Upper lobe of left lung (tissue), 4 donors: ENCODE measurements at regions not wholly inside any gene's neighbourhood (a gene's known extent, or its start where the extent isn't known, plus 50 kb on each side); places are given as distances from the start of the nearest gene placed in this dataset.

ENCODE experiments used
- POLR2AphosphoS5 ChIP-seq, 2 donors: sonication (generic); formaldehyde crosslinking; IDR thresholded peaks; one replicate each; pipeline ENCODE4 v1.5.1; 2017; ENCODE audit warnings: antibody characterized with exemption in 2 of 2
- TF ChIP-seq, protein P1 (sequence below), 6 experiments: fragments of 450-650 bp in 4 of 6; fragments of 200-600 bp in 2 of 6; sonication (generic) in 2 of 6; IDR thresholded peaks; one replicate each; pipeline ENCODE4 v1.5.1; 2016 to 2019; ENCODE audit warnings: antibody characterized with exemption in 6 of 6

- TF ChIP-seq, protein P1, sequence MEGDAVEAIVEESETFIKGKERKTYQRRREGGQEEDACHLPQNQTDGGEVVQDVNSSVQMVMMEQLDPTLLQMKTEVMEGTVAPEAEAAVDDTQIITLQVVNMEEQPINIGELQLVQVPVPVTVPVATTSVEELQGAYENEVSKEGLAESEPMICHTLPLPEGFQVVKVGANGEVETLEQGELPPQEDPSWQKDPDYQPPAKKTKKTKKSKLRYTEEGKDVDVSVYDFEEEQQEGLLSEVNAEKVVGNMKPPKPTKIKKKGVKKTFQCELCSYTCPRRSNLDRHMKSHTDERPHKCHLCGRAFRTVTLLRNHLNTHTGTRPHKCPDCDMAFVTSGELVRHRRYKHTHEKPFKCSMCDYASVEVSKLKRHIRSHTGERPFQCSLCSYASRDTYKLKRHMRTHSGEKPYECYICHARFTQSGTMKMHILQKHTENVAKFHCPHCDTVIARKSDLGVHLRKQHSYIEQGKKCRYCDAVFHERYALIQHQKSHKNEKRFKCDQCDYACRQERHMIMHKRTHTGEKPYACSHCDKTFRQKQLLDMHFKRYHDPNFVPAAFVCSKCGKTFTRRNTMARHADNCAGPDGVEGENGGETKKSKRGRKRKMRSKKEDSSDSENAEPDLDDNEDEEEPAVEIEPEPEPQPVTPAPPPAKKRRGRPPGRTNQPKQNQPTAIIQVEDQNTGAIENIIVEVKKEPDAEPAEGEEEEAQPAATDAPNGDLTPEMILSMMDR (IDR thresholded peaks at IDR 0.05), result no peak
- TF ChIP-seq POLR2AphosphoS5 (IDR thresholded peaks at IDR 0.05), result no peak
Observed at GRCh38 chrX:137172317-137172948, 138.6 kb upstream of the GPR101 start.
